GM19438 (cell line): ENCODE measurements at regions not wholly inside any gene's neighbourhood (a gene's known extent, or its start where the extent isn't known, plus 50 kb on each side); places are given as distances from the start of the nearest gene placed in this dataset.

Experiments used
- ATAC-seq: cut with Tn5 transposase; IDR thresholded peaks from one replicate; pipeline ENCODE4 v1.9.1; 2021; ENCODE audit warnings: low read depth; ENCODE audit not compliant: unreplicated experiment

DNA sequence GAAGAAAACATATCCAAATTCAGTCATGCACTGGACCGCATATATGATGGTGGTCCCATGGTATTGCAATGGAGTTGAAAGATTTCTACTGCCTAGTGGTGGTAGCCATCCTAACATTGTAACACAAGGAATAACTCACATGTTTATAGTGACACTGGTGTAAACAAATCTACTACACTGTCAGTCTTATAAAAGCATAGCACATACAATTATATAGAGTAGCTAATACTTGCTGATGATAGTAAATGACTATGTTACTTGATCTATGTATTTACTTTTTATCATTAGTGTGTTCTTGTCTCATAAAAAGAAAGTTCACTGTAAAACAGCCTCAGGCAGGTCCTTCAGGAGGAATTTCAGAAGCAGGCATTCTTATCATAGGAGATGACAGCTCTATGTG lies 96.0 kb upstream of the CDIN1 start:
- ATAC-seq = no peak

- ATAC-seq = no peak
These were observed 95.2 kb upstream of the CDIN1 start for GRCh38 chr15:36484038-36484778.

- ATAC-seq = no peak
These were observed 87.5 kb upstream of the CDIN1 start for GRCh38 chr15:36491912-36492311.

- ATAC-seq = no peak
These were observed 83.9 kb upstream of the CDIN1 start for GRCh38 chr15:36495456-36495991.

GRCh38 chr15:36497901-36498300 lies 81.5 kb upstream of the CDIN1 start:
- no peak for ATAC-seq

DNA sequence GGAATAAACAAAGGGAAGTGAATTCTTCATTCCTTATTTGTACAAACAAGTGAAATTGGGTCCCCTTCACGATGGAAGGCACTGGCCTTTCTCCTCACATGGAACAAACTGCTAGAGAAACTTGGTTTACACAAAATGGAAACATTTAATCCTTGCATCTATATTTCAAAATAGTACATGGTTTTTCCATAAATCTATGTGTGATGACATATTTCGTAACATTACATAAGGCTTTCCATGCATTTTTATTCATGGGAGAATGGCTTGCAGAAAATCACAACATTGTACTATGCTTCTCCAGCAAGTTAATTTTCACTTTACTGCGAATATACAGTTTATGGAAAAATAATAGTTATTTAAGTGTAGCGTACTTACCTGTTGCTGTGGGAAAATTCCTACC lies 81.0 kb upstream of the CDIN1 start:
- no peak for ATAC-seq

DNA sequence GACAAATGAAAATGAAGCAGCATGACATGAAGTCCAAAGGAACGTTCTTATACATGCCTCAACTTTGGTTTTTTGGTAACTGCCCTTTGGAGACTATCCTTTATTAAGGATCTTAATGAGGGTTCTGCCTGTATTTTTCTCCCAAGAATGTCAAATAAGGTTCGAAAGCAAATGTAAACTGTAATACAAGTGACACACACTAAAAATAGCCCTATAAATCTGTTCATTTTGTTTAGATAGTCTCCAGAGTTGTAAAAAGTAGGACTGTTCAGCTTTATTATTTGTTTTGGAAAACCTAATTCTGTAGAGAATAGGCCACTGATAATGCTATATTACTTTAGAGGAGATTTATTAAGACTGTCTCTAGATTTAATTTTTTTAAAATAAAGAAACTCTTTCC lies 80.5 kb upstream of the CDIN1 start:
- no peak for ATAC-seq

- no peak for ATAC-seq
These were observed 79.7 kb upstream of the CDIN1 start for GRCh38 chr15:36499412-36500389.

DNA sequence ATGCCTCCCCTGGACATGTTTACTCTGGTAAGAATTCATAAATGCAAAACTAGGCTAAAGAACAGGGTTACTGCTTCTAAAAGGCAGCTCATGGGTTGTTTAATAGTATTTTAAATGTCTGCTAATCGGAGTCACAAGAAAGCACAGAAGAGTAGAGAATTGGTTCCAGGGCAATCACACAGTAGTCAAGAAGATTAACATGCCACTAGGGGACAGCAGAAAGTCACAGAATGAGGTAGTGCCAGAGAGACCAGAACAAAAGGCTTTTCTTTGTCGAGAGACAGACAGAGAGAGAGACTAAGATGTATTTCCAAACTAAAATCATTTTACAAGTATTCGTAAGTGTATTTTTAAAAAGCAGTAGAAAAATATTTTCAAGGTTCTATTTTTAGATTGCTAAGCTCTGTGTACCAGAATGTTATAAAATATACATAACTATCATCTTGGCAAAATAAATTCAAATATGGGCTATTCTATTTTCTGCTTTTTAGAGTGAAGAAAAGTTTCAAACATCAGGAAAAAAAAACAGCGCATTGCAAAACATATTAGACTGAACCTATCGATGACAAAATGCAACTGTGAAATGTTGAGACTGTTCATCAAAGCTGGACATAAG lies 78.3 kb upstream of the CDIN1 start:
- no peak for ATAC-seq

- no peak for ATAC-seq
These were observed 76.9 kb upstream of the CDIN1 start for GRCh38 chr15:36502509-36502908.

DNA sequence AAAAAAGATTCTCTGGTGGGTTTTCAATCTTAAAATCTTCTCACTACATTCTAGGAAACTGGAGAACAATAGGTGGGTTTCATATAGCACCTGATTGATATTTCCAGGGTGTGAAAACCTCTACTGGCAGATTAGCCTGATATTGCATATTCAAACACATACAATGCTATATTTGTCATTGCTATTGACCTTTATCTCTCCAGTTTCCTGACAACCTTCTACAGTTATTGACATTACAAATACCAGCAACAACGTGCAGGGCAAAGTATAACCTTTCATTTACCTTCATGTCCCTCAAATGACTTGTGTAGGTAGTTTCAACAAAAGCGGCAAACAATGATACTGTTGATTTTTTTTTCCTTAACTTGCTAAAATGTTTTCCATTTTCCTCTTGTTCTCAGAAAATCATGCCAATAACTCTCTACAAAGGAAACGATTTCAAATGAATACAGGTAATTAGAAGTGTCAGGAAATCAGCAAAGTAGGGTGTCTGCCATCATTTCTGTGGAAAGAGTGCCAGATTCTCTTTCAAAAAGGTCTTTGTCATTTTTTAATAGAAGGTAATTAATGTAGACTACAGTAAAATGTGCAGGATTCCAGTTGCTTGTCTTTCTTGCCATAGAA lies 72.6 kb upstream of the CDIN1 start:
- no peak for ATAC-seq

GRCh38 chr15:36507458-36507857 lies 72.0 kb upstream of the CDIN1 start:
- ATAC-seq = no peak

GRCh38 chr15:36511594-36511993 lies 67.8 kb upstream of the CDIN1 start:
- no peak for ATAC-seq

- ATAC-seq = no peak
These were observed 61.7 kb upstream of the CDIN1 start for GRCh38 chr15:36517758-36518157.

GRCh38 chr15:36519067-36519466 lies 60.4 kb upstream of the CDIN1 start:
- no peak for ATAC-seq

- ATAC-seq = no peak
These were observed 54.0 kb upstream of the CDIN1 start for GRCh38 chr15:36525430-36525829.

GRCh38 chr15:36527235-36528162 lies 51.9 kb upstream of the CDIN1 start:
- ATAC-seq = no peak

GRCh38 chr15:36529296-36530011 lies 50.0 kb upstream of the CDIN1 start:
- no peak for ATAC-seq
